ENCODE measurements at regions not wholly inside any gene's neighbourhood (a gene's known extent, or its start where the extent isn't known, plus 50 kb on each side); places are given as distances from the start of the nearest gene placed in this dataset.

GRCh38 chr16:27638833-27639560, 89.1 kb downstream of the KATNIP start:
- intact Hi-C loops (cut with DNase I, micrococcal nuclease), result no loop called here

DNA sequence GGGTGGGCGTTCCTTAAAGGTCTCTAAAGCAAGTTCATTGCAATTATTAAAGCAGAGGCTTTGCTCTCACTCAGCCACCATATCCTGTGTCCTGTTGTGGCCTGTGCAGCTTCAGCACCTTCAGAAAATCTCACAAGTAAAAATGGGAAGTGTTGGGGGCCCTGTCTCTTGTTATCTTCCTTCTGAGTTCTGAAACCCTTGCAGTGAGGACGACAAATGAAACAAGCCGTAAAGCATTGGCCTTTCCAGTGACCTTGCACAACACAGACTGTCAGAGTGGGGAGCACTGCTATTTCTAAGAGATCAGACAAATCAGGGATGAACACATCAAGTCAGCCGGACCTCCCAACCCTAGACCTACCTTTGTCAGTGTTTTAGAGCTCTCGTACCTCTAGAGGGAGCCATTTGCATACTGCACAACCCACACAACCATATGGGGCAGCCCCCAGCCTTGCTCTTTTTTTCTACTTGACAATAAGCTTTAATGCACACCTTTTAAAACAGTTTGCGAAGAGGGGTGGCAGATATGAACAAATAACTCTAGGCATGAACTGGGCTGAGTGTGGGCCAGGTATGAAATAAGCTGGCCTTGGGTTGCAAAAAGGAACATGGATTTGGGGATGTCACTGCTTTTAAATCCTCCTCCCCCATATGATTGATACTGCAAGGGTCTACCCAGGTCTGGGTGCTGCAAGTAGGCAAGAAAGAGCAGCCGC, 89.8 kb downstream of the KATNIP start:
- no peak overlapping the region for H3K4me3 ChIP-seq (ENCODE audit: low read length)
- Mint-ChIP-seq H3K36me3 (ENCODE audit: low read depth) (peaks cover 29% of the 10 kb centered on the region), H3K4me1 (ENCODE audit: low read depth) (no peaks in the 10 kb centered on the region), H3K27ac (no peak overlapping the region), H3K4me3 (no peak overlapping the region), H3K9me3 (no peaks in the 10 kb centered on the region), H3K27me3 (no peaks in the 10 kb centered on the region)
- ChIA-PET POLR2A (no interaction called here), CTCF (no interaction called here)
- intact Hi-C loops (cut with DNase I, micrococcal nuclease), result no loop called here
- H3K4me1 ChIP-seq (ENCODE audit: insufficient read depth, low read length), result no peaks in the 10 kb centered on the region
- TF ChIP-seq CTCF (IDR thresholded peaks at IDR 0.05), result no peak
- ATAC-seq (ENCODE audit: poor library complexity) (no peak), DNase-seq (peak in 2 of 14 experiments; percentile 19 to 25)
- H3K27ac ChIP-seq (ENCODE audit: low read depth in 1 of 2, low read length in 2 of 2), result no peak overlapping the region
- H3K9me3 ChIP-seq (ENCODE audit: control insufficient read depth in 1 of 2, insufficient read depth in 1 of 2, low read length in 2 of 2), result peaks cover 0 to 12% of the 10 kb centered on the region in 2 experiments
- no peaks in the 10 kb centered on the region for H3K36me3 ChIP-seq (ENCODE audit: insufficient read depth, low read length)
- no peaks in the 10 kb centered on the region for H3K27me3 ChIP-seq (ENCODE audit: control insufficient read depth in 1 of 2, insufficient read depth in 2 of 2, low read length in 2 of 2)

More at GRCh38 chr16:27638833-27639560, 89.1 kb downstream of the KATNIP start:
- Mint-ChIP-seq H3K27me3 (no peaks in the 10 kb centered on the region), H3K27ac (no peak overlapping the region), H3K9me3 (no peaks in the 10 kb centered on the region), H3K4me1 (ENCODE audit: low read depth) (no peaks in the 10 kb centered on the region), H3K36me3 (ENCODE audit: low read depth) (peaks cover 29% of the 10 kb centered on the region), H3K4me3 (no peak overlapping the region)
- no peaks in the 10 kb centered on the region for H3K27me3 ChIP-seq (ENCODE audit: control insufficient read depth in 1 of 2, insufficient read depth in 2 of 2, low read length in 2 of 2)
- ChIA-PET POLR2A (no interaction called here), CTCF (no interaction called here)
- no peaks in the 10 kb centered on the region for H3K4me1 ChIP-seq (ENCODE audit: insufficient read depth, low read length)
- no peak for ATAC-seq (ENCODE audit: poor library complexity)
- H3K9me3 ChIP-seq (ENCODE audit: control insufficient read depth in 1 of 2, insufficient read depth in 1 of 2, low read length in 2 of 2), result peaks cover 0 to 12% of the 10 kb centered on the region in 2 experiments
- no peak overlapping the region for H3K27ac ChIP-seq (ENCODE audit: low read depth in 1 of 2, low read length in 2 of 2)
- no peaks in the 10 kb centered on the region for H3K36me3 ChIP-seq (ENCODE audit: insufficient read depth, low read length)
- TF ChIP-seq CTCF (IDR thresholded peaks at IDR 0.05), result no peak
- DNase-seq, result no peak
- H3K4me3 ChIP-seq (ENCODE audit: low read length), result no peak overlapping the region

- no peak overlapping the region for H3K27ac ChIP-seq (ENCODE audit: low read depth in 1 of 2, low read length in 2 of 2)
- H3K27me3 Mint-ChIP-seq, result no peaks in the 10 kb centered on the region
- TF ChIP-seq CTCF (IDR thresholded peaks at IDR 0.05), result no peak
- H3K4me3 Mint-ChIP-seq, result no peak overlapping the region
- ATAC-seq (ENCODE audit: poor library complexity) (no peak), DNase-seq (no peak)
- H3K4me1 Mint-ChIP-seq (ENCODE audit: low read depth), result no peaks in the 10 kb centered on the region
- intact Hi-C loops (cut with DNase I, micrococcal nuclease), result no loop called here
- CTCF ChIA-PET, result no interaction called here
- H3K27me3 ChIP-seq (ENCODE audit: control insufficient read depth in 1 of 2, insufficient read depth in 2 of 2, low read length in 2 of 2), result no peaks in the 10 kb centered on the region
- H3K4me3 ChIP-seq (ENCODE audit: low read length), result no peak overlapping the region
- no peaks in the 10 kb centered on the region for H3K36me3 ChIP-seq (ENCODE audit: insufficient read depth, low read length)
- no peaks in the 10 kb centered on the region for H3K9me3 Mint-ChIP-seq
- peaks cover 0 to 12% of the 10 kb centered on the region in 2 experiments for H3K9me3 ChIP-seq (ENCODE audit: control insufficient read depth in 1 of 2, insufficient read depth in 1 of 2, low read length in 2 of 2)
- H3K36me3 Mint-ChIP-seq (ENCODE audit: low read depth), result peaks cover 29% of the 10 kb centered on the region
- POLR2A ChIA-PET, result no interaction called here
- H3K27ac Mint-ChIP-seq, result no peak overlapping the region
- H3K4me1 ChIP-seq (ENCODE audit: insufficient read depth, low read length), result no peaks in the 10 kb centered on the region
These were observed 90.3 kb downstream of the KATNIP start for GRCh38 chr16:27640277-27640600.

Measured in CD4-positive, alpha-beta T cell (primary cell).